ENCODE measurements at regions not wholly inside any gene's neighbourhood (a gene's known extent, or its start where the extent isn't known, plus 50 kb on each side); places are given as distances from the start of the nearest gene placed in this dataset.

- DNase-seq (ENCODE audit: low spot score) = no peak
Measured at GRCh38 chr1:108082738-108083562, 117.2 kb downstream of the SLC25A24 start.

- DNase-seq (ENCODE audit: low spot score) = no peak
Measured at GRCh38 chr1:108082001-108082400, 117.0 kb upstream of the VAV3 start.

GRCh38 chr1:108080448-108080847 is 115.5 kb upstream of the VAV3 start:
- no peak for DNase-seq (ENCODE audit: low spot score)

GRCh38 chr1:108079440-108080025 is 114.6 kb upstream of the VAV3 start:
- no peak for DNase-seq (ENCODE audit: low spot score)

- DNase-seq (ENCODE audit: low spot score) = no peak
Measured at GRCh38 chr1:108077991-108078390, 113.0 kb upstream of the VAV3 start.

GRCh38 chr1:108075055-108075454 is 110.1 kb upstream of the VAV3 start:
- no peak for DNase-seq (ENCODE audit: low spot score)

- no peak for DNase-seq (ENCODE audit: low spot score)
Measured at GRCh38 chr1:108072776-108073175, 107.8 kb upstream of the VAV3 start.

- DNase-seq (ENCODE audit: low spot score) = no peak
Measured at GRCh38 chr1:108072212-108072611, 107.2 kb upstream of the VAV3 start.

- DNase-seq (ENCODE audit: low spot score) = no peak
Measured at GRCh38 chr1:108071601-108072000, 106.6 kb upstream of the VAV3 start.

- DNase-seq (ENCODE audit: low spot score) = no peak
Measured at GRCh38 chr1:108070662-108071061, 105.7 kb upstream of the VAV3 start.

GRCh38 chr1:108067884-108068540 is 103.0 kb upstream of the VAV3 start:
- DNase-seq (ENCODE audit: low spot score) = no peak

GRCh38 chr1:108066808-108067207 is 101.8 kb upstream of the VAV3 start:
- no peak for DNase-seq (ENCODE audit: low spot score)

GRCh38 chr1:108064255-108064654 is 99.3 kb upstream of the VAV3 start:
- DNase-seq (ENCODE audit: low spot score) = no peak

GRCh38 chr1:108063703-108064102 is 98.7 kb upstream of the VAV3 start:
- no peak for DNase-seq (ENCODE audit: low spot score)

- no peak for DNase-seq (ENCODE audit: low spot score)
Measured at GRCh38 chr1:108059945-108060344, 95.0 kb upstream of the VAV3 start.

GRCh38 chr1:108057541-108057940 is 92.6 kb upstream of the VAV3 start:
- DNase-seq (ENCODE audit: low spot score) = peak; percentile 50

- no peak for DNase-seq (ENCODE audit: low spot score)
Measured at GRCh38 chr1:108056436-108056990, 91.5 kb upstream of the VAV3 start.

- no peak for DNase-seq (ENCODE audit: low spot score)
Measured at GRCh38 chr1:108055387-108055786, 90.4 kb upstream of the VAV3 start.

GRCh38 chr1:108054396-108054795 is 89.4 kb upstream of the VAV3 start:
- DNase-seq (ENCODE audit: low spot score) = no peak

- no peak for DNase-seq (ENCODE audit: low spot score)
Measured at GRCh38 chr1:108053270-108054013, 88.5 kb upstream of the VAV3 start.

- no peak for DNase-seq (ENCODE audit: low spot score)
Measured at GRCh38 chr1:108051631-108052377, 86.8 kb upstream of the VAV3 start.
